HG03565 (cell line): ENCODE measurements at regions not wholly inside any gene's neighbourhood (a gene's known extent, or its start where the extent isn't known, plus 50 kb on each side); places are given as distances from the start of the nearest gene placed in this dataset.

Experiments
- ATAC-seq: cut with Tn5 transposase; IDR thresholded peaks from one replicate; pipeline ENCODE4 v1.9.1; 2021; ENCODE audit warnings: mild to moderate bottlenecking, moderate library complexity; ENCODE audit not compliant: unreplicated experiment

DNA sequence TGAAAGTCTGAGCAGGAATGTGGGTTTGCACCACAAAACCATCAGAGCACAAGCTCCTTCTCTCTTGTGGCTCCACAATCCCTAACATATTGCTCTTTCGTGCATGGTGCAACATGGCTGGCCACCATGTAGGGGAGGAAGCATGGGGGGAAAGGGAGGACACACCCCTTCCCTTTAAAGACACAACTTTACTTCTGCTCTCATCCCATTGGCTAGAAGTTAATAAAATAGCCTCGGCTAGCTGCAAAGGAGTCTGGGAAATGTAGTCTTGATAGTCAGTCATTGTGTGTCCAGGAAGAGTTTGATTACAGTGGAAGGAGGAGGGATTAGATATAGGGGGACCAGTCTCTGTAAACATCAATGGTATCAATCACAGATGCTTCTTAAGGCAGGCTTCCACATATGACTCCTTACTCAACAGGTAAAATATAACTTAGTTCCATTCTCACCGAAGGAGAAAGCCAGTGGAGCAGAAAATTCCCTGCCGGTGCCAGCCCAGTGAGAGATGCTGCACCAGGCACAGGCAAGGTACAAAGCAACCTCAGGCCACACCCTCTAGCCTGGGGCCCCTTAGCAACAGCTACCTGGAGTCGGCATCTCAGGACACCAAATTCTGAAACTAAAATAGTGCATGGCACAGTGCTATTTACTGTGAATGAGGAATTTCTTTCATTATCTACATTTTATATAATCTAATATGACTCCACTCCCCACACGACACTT, 124.7 kb upstream of the CTBP2 start:
- no peak for ATAC-seq

DNA sequence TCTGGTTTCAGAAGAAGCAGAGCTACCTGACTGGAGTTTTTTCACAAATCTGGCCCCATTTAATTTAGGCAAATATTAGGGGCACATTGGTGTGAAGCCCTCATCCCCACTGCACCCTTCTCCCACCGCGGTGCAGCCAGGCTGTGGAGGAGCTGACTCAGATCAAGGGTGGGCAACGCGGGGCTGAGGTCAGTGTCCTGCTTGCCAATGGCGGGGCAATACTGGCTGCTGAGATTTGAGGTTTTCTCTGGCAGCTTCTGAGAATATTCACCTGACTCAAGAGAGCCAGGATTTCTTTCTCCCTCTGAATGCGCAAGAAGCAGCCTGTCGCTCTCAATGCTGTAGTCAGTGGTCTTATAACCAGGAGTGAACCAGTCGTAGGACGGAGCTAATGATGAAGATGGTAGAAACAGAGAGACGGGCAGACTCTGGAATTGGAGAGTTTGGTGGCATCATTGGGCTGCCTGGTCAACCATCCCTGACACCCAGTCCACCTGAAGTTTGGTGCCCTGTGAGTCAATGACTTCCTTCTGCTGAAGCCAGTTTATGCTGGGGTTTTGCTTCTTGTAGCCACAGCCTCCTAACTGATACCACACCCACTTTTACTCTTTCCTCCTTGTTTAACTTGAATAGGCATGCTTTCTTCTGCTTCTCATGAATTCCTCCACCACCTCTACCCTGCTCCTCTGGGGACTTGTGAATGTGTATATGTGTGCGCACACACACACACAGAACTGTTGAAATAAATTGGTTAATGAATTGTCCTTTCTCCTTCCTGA, 123.7 kb upstream of the CTBP2 start:
- ATAC-seq = no peak

GRCh38 chr10:125283191-125283835, 123.0 kb upstream of the CTBP2 start:
- no peak for ATAC-seq

DNA sequence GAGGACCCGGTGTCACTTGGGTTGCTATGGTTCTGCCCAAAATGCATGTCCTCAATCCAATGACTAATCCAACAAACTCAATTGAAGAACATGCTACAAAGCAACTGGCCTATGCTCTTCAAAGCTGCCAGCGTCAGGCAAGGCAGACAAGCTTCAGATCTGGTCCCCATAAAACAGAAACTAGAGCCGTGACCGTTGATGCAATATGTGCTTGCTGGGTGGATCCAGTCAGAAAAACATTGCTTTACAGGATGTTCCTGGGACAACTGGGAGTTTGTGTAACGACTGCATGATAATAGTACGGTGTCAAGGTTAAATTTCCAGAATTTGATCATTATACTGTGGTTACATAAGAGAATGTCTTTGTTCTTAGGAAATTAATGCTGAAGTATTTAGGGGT, 120.7 kb upstream of the CTBP2 start:
- ATAC-seq = no peak

DNA sequence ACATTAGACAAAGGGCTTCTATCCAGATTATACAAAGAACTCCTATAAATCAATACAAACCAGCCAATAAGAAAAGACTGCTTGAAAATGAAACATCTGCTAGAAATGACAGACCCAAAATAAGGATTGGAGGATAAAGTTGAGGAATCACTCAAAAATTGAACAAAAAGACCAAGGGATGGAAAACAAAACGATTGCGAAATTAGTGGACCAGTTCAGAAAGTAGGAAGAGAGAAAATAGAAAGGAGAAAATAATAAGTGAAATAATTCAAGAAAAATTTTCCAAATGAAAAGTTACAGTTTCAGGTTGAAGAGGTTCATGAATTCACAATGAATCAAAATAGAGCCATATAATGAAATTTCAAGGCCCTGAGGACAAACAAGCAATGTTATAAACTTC, 115.8 kb upstream of the CTBP2 start:
- ATAC-seq = no peak

- ATAC-seq = no peak
Observed at GRCh38 chr10:125274961-125275360, 114.6 kb upstream of the CTBP2 start.

GRCh38 chr10:125273023-125273422, 112.7 kb upstream of the CTBP2 start:
- no peak for ATAC-seq

- ATAC-seq = no peak
Observed at GRCh38 chr10:125269716-125270115, 109.4 kb upstream of the CTBP2 start.

DNA sequence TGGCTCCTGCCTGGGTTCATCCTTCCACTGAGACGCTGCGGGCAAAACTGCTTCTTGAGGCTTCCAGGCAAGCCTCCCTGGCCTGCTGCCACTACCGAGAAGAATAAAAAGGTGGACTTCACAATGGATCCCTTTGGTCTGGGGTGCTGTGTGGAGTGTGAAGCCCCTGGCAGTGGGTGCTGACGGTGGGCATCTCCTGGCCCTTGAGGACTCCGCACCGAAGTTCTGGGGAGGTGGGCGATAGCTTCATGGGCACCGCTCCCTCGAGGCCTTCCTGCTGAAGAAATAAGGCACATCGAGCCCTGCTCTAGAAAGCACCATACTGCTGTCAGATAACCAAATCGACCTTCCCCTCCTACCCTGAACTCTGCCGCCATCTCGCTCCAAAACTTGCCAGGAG, 106.6 kb upstream of the CTBP2 start:
- no peak for ATAC-seq

- ATAC-seq = no peak
Observed at GRCh38 chr10:125266541-125266940, 106.2 kb upstream of the CTBP2 start.

DNA sequence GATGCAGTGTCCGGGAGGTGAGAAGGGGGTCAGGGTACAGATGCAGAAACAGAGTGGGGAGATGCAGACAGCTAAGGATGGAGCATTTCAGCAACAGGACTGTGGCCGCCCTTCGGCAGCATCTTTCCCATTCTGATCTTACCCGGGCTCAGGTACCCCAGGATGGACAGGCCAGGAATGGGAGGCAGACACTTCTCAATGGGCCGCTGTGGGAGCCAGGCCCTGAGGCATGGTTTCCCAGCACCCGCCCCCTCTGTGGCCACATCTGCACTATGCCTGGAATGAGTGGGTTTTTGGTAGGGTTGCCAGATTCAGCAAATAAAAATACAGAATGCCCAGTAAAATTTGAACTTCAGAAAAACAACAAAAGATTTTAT, 105.2 kb upstream of the CTBP2 start:
- ATAC-seq = no peak

DNA sequence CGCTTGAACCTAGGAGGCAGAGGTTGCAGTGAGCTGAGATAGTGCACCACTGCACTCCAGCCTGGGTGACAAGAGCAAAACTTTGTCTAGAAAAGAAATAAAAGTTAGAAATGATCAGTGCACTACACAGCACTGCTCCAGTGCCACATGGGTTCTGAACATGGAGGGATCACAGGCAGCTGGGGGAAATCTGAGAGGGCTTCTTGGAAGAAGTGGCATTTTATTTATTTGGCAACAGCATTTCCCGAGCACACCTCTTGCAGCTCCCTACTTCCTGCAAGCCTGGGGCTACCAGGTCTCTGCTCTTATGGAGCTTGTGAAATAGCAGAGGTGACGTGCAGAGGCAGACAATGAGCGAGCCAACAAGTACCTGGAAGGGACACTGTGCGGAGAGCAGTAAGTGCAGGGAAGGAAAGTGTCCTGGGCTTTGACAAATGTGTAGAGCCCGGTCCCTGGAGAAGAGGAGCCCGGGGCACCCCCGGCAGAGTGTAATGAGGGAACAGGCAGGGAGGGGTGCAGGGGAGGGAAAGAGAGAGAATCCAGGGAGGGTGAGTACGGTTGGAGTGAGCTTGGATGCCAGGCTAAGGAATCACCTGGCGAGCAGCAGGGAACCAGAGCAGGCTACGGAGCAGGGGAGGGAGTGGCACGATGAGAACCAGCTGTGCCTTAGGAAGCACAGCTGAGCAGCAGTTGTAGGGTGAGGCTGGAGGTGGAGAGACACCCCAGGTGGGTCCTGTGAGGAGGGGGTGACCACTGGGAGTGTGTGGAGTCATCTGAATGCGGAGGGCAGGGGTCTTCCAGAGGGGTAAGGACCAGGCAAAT, 104.6 kb upstream of the CTBP2 start:
- ATAC-seq = no peak

- no peak for ATAC-seq
Observed at GRCh38 chr10:125264091-125264490, 103.7 kb upstream of the CTBP2 start.

DNA sequence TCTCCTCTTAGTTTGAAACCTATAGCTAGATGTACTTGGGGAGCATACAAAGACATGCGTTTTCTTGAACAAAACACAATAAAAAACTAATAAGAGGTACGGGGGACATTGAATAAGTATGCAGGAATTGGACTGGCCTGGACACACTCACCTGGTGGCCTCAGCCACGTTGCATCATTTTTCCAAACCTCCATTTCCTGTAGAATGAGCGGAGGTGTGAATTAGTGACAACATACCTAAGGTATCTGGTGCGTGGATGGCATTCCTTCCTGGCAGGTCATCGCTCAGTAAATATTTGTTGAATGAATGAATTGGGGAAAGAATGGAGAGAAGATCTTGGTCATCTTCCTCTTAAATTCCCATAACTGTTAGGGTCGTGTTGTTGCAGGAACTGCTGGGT, 103.2 kb upstream of the CTBP2 start:
- no peak for ATAC-seq

- ATAC-seq = no peak
Observed at GRCh38 chr10:125262920-125263319, 102.6 kb upstream of the CTBP2 start.

GRCh38 chr10:125262409-125262808, 102.0 kb upstream of the CTBP2 start:
- no peak for ATAC-seq

GRCh38 chr10:125261491-125262186, 101.3 kb upstream of the CTBP2 start:
- ATAC-seq = no peak

DNA sequence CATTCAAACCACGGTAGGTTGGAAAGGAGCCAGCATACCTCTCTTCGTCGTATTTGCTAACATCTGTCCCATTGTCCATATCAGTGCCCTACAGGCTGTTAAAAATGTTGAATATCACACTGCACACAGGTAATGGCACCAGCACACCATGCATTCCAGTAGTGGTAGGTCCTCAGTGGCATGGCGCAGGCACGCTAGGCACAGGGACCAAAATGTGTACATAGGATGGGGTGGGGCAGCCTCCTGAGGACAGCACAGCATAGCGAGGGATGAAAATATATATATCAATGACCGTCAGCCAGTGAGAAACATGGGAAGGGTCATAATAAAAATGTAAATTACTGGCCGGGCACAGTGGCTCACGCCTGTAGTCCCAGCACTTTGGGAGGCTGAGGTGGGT, 99.9 kb upstream of the CTBP2 start:
- no peak for ATAC-seq

- ATAC-seq = no peak
Observed at GRCh38 chr10:125259651-125260050, 99.3 kb upstream of the CTBP2 start.

DNA sequence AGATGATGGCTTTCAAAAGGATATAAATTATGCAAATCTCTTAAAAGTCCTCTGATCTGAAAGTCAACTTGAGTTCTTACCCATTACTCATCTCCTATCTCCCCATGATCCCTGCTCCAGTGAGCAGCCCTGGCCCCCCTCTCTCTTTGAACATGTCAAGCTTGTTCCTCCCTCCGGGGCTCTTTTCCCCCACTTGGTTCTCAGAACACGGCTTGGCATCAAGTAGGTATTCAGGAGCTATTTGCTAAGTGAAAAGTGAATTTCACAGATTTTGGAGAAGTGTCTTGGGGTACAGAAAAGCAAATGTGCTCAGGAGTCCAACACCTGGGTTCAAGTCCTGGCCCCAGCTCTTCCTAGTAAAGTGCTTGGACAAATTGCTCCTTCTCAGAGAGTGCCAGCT, 98.3 kb upstream of the CTBP2 start:
- no peak for ATAC-seq
